GM18502 (cell line): ENCODE measurements at regions not wholly inside any gene's neighbourhood (a gene's known extent, or its start where the extent isn't known, plus 50 kb on each side); places are given as distances from the start of the nearest gene placed in this dataset.

Experiments
- ATAC-seq: cut with Tn5 transposase; IDR thresholded peaks from one replicate; pipeline ENCODE4 v1.9.1; 2021; ENCODE audit warnings: mild to moderate bottlenecking; ENCODE audit not compliant: unreplicated experiment, poor library complexity

DNA sequence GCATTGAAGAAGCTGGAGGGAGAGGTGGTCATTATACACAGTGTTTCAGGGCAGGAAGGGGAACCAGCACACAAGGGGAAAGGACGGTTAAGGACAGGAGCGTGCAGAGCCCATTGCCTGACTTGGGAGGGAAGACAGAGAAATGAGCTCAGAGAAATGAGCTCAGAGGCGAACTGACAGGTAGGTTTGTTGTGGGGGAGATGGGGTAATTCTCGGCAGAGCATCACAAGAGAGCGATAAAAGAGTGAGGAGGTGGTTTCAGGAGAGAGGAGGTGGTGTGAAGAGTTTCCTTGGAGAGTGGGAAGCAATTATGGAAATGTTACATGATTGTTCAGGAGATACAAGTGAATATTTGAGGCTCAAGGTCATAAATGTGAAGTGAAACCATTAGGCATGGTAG lies 61.0 kb downstream of the MRGPRX1 start:
- ATAC-seq = no peak

GRCh38 chr11:18865951-18866350 lies 73.3 kb downstream of the MRGPRX1 start:
- no peak for ATAC-seq

GRCh38 chr11:18865261-18865660 lies 73.7 kb upstream of the PTPN5 start:
- ATAC-seq = no peak

DNA sequence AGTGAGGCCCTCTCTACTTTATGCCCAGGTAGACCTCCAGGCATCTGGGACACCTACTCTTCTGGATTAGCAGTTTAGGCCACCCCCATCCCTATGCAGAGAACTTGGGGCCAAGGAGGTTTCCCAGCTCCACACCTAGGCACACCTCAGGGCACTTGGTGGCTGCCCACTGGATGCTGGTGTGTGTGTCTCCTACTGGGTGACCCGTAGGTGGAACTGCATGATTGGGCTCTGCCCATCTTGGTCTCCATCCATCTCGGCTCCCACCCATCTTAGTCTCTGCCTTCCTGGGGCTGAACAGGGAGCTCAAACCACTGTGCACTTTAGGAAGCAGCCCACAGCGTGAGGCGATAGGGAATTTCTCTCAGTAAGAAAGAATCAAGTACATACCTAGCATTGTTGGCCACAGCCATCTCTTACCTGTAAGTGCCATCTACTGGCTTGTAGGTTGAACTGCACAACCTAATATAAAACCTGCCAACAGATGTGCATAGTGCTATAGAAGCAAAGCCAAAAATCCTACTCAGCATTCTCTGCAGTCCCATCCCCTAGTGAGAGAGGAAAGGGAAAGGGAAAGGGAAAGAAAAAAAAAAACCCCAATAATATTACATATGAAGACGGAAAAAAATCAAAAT lies 61.6 kb upstream of the PTPN5 start:
- ATAC-seq = peak; percentile 77

- ATAC-seq = no peak
Measured at GRCh38 chr11:18849406-18849805, 57.8 kb upstream of the PTPN5 start.

- ATAC-seq = peak; percentile 70
Measured at GRCh38 chr11:18844753-18845367, 53.3 kb upstream of the PTPN5 start.
